HepG2 (cell line): ENCODE measurements at regions not wholly inside any gene's neighbourhood (a gene's known extent, or its start where the extent isn't known, plus 50 kb on each side); places are given as distances from the start of the nearest gene placed in this dataset.

Experiments used
- CTCF ChIP-seq: sonication (generic); formaldehyde crosslinking; IDR thresholded peaks from 2 replicates; pipeline ENCODE4 v1.5.0; 2020; ENCODE audit warnings: mild to moderate bottlenecking, missing genetic modification reagents, moderate library complexity
- FOXK1 ChIP-seq: sonication (generic); formaldehyde crosslinking; IDR thresholded peaks from 2 replicates; pipeline ENCODE4 v1.4.0; 2020; ENCODE audit warnings: low read depth, missing genetic modification reagents, borderline replicate concordance
- HOMEZ ChIP-seq: IDR thresholded peaks from 2 replicates; pipeline ENCODE4 v1.6.1; 2016; ENCODE audit warnings: low read depth
- JUN ChIP-seq: sonication (generic); formaldehyde crosslinking; IDR thresholded peaks from 2 replicates; pipeline ENCODE4 v1.4.0; 2020; ENCODE audit warnings: mild to moderate bottlenecking, missing genetic modification reagents
- KDM5A ChIP-seq: fragments of 200-600 bp; sonication (generic); IDR thresholded peaks from 2 replicates; pipeline ENCODE4 v1.7.0; 2018; ENCODE audit warnings: antibody characterized with exemption, mild to moderate bottlenecking, low read length, borderline replicate concordance
- MXI1 ChIP-seq: IDR thresholded peaks from 3 replicates; pipeline ENCODE4 v1.6.1; 2012; ENCODE audit warnings: low read depth, low read length, inconsistent platforms, borderline replicate concordance
- TP53 ChIP-seq: sonication (generic); formaldehyde crosslinking; conservative IDR thresholded peaks from 2 replicates; pipeline ENCODE4 v1.4.0; 2020; ENCODE audit warnings: missing genetic modification reagents
- ZNF629 ChIP-seq: sonication (generic); formaldehyde crosslinking; conservative IDR thresholded peaks from 2 replicates; pipeline ENCODE4 v1.5.0; 2020; ENCODE audit warnings: missing genetic modification reagents
- ZNF781 ChIP-seq: sonication (generic); formaldehyde crosslinking; IDR thresholded peaks from 2 replicates; pipeline ENCODE4 v1.5.1; 2020; ENCODE audit warnings: borderline replicate concordance, mild to moderate bottlenecking, missing genetic modification reagents; ENCODE audit errors: not compliant biosample characterization

GRCh38 chr12:67558775-67559174 lies 89.8 kb upstream of the DYRK2 start:
- no peak for TF ChIP-seq CTCF (CRISPR knock-in tag)
- no peak for TF ChIP-seq MXI1
- TF ChIP-seq JUN (CRISPR knock-in tag), result no peak
- TF ChIP-seq FOXK1 (CRISPR knock-in tag), result no peak
- no peak for TF ChIP-seq ZNF629
- no peak for TF ChIP-seq KDM5A
- no peak for TF ChIP-seq TP53 (CRISPR knock-in tag)
- TF ChIP-seq HOMEZ (CRISPR knock-in tag), result no peak
- no peak for TF ChIP-seq ZNF781 (CRISPR knock-in tag)
